A673 (cell line): ENCODE measurements at regions not wholly inside any gene's neighbourhood (a gene's known extent, or its start where the extent isn't known, plus 50 kb on each side); places are given as distances from the start of the nearest gene placed in this dataset.

ENCODE experiments used
- CTCF ChIP-seq: fragments of 300-800, 200-600 bp; sonication (generic); conservative IDR thresholded peaks from 2 replicates; pipeline ENCODE4 v1.5.1; 2017; ENCODE audit warnings: low read depth, mild to moderate bottlenecking, antibody characterized with exemption, low read length, moderate library complexity, mixed read lengths
- EZH2 ChIP-seq: fragments of 200-600 bp; sonication (generic); IDR thresholded peaks from 2 replicates; pipeline ENCODE4 v1.6.1; 2017; ENCODE audit warnings: borderline replicate concordance, low read depth, mild to moderate bottlenecking, mixed read lengths, antibody characterized with exemption, low read length; ENCODE audit not compliant: poor library complexity, severe bottlenecking

GRCh38 chr10:71008150-71008549 is 119.8 kb upstream of the PCBD1 start:
- TF ChIP-seq CTCF (no peak), EZH2 (no peak)
